HG02759 (cell line): ENCODE measurements at regions not wholly inside any gene's neighbourhood (a gene's known extent, or its start where the extent isn't known, plus 50 kb on each side); places are given as distances from the start of the nearest gene placed in this dataset.

Source experiments
- ATAC-seq: cut with Tn5 transposase; IDR thresholded peaks from one replicate; pipeline ENCODE4 v1.9.1; 2021; ENCODE audit warnings: mild to moderate bottlenecking, moderate library complexity; ENCODE audit not compliant: unreplicated experiment

DNA sequence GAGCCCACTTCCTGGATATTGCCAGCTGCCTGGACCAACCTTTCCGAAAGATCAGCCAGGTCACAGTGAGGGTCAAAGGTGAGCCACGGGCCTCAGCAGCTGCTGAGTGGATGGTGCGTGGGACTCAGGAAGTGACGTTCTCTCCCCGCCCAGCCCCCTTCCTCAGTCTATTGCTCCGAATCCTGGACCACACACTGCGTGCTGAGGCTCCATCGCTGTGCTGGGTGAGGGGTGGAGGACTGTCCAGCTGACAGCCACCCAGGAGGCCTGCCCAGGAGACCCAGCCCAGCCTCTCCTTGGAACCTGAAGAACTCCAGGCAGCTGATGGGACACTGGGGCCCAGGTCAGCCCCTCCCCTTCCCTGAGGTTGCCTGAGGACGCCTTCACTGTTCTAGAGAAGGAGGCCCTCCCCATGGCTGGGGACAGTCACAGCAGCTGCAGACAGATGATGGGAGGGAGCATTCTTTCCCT lies 94.4 kb upstream of the CD93 start:
- no peak for ATAC-seq

- ATAC-seq: no peak
Observed at GRCh38 chr20:23179766-23180403, 93.8 kb upstream of the CD93 start.

DNA sequence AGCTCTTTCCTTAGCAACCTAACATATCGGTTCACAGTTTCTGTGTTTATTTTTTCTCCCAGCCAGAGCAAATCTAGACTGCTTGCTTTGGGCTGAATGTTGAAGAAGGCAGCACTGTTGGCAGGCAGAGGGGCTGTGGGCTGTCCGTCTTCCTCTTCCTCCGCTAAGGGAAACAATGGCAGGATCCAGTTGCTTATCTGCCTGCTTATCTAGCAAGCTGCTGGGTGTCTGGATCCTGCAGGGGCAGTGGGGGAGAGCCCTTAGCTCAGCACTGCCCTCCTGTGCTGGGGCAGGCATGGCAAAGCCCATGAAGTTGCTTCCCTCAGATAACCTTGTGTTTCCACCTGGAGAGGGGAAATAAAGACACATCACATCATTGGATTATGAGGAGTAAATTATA lies 92.7 kb upstream of the CD93 start:
- ATAC-seq: no peak

- ATAC-seq: no peak
Observed at GRCh38 chr20:23174821-23175220, 88.7 kb upstream of the CD93 start.

- ATAC-seq: no peak
Observed at GRCh38 chr20:23167431-23167830, 81.3 kb upstream of the CD93 start.

DNA sequence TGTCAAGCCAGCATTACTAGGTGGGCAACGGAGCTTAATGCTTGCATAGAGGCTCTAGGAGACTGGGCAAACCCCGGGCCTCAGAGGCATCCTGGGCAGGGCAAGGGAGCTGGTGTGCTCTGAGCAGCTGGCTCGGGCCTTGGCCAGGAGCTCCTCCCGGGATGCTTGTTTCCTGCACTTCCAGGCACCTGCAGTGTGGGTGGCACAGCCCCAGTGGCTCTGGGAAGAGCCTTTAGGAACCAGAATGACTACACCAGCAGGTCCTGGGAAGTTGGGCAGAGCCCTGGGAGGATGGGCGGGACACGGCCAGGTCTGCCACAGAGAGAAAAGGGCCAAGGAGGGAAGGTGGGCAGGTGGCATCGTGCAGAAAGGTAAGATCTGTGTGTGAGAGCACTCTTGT lies 80.4 kb upstream of the CD93 start:
- ATAC-seq: no peak

- no peak for ATAC-seq
Observed at GRCh38 chr20:23165964-23166363, 79.8 kb upstream of the CD93 start.

DNA sequence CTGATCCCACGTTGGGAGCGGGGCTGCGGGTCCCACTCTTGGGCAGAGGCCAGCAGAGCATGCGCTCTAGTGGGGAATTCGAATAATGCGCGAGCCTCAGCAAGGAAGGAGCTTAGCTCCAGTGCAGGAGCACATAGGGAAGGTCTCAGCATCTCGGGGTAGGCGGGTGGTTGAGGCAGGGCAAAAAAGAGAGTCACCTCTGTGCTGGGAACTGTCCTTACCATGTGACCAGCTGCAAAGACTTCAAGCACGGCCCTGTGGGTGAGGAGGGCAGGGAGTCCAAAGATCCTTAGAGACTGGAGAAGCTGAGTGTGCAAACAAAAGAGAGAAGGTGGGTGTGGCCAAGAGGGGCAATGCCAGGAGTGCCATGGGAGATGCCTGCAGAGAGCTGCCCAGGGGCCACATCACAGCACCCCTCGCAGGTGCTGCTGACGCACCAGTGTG lies 79.2 kb upstream of the CD93 start:
- ATAC-seq: no peak

DNA sequence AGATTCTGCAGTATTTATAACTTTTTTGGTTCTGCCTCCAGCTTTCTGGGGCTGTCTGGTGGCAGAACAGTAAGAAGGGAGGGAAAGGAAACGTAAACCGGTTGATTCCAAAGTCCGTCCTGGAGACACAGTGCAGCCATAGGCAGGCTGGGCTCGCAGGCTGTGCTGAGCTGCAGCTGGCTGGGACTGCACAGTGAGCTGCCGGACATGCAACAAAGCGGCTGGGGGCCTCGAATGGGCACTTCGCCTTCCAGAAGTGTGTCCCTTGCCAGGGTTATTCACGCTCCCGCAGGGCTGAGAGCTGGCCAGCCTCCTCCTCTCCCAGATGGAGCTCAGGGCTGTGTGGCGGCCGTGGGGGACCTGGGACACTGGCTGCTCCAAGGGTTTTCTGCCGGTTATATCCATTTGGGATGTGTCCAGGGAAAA lies 78.1 kb upstream of the CD93 start:
- no peak for ATAC-seq

GRCh38 chr20:23163562-23163961 lies 77.4 kb upstream of the CD93 start:
- no peak for ATAC-seq

DNA sequence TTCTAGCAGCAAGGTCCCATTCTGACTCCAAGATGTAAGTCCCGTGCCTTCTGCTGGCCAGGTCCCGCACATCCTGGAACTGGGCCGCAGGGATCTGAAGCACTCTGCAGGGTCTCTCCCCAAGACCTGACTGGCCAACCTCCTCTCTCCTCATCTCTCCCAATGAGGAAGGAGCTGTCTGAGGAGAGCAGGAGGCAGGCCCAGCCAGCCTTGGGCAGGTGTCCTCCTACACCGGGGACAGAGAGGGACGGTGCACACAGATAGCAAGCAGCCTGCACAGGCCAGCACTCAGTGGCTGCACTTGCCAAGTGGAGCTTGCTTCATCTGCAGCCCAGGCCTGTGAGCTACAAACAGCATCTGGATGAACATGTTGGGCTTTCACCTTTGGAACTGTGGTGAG lies 76.8 kb upstream of the CD93 start:
- ATAC-seq: no peak

DNA sequence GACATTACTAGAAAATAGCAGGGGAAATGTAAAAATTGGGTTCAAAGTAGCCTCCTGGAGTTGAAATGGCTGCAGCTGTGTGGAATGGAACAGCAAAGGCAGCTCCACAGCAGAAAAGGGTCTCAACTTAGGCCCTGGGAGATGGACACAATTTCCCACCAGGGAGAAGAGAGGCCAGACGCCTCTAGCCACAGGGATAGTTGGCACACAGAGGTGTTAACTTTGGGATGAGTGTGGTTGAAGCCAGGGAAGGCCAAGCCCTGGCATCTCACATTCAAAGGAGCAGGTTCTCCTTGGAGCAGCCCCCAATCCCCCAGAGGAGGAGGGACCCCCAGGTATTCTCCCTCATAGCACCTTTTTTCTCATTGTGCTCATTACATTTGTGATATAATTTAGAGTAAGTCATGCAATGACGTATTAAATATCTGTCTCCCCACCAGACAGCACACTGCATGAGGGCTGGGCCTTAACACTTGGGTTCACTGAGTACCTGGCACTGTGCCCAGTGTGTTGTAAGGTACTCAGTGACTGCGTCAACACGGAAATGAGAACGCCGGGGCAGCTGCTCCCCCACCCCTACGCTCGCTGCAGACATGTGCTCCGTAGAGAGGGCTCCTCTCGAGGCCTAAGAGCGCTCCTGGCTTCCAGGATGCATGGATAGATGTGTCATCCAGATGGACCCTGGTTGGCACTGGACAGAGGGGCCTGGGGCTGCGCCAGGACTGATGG lies 76.0 kb upstream of the CD93 start:
- no peak for ATAC-seq

GRCh38 chr20:23161244-23161891 lies 75.2 kb upstream of the CD93 start:
- no peak for ATAC-seq

DNA sequence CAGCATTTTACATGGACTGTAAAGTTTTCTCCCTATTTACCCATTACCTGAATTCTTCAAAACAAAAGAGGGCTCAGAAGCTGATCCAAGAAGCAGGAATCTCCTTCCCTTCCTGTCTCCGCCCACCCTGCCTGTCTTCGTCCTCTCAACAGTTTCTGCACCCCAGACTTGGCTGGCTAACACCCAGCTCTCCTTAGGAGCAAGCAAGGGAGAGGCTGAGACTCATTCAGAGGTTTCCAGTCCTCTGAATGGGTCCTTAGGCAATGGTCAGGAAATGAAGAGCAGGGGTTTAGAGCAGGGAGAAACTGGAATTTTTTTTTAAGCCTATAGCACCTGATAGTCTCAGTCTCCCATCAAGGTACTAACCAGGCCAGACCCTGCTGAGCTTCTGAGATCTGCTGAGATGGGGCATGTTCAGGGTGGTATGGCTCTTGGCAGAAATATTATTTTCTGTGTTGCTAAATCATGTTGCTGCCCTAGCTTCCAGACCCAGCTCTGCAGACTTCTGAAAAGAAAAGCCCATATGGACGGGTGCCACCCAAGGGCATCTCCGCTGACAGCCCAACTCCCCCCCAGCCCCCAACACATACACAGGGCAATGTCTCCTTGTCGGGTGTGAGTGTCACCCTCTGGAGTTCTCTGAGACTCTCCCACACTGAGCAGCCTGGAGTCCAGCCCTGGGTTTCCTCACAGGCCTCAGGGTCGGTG lies 74.6 kb upstream of the CD93 start:
- no peak for ATAC-seq

- ATAC-seq: no peak
Observed at GRCh38 chr20:23159947-23160318, 73.8 kb upstream of the CD93 start.

- ATAC-seq: no peak
Observed at GRCh38 chr20:23159256-23159946, 73.3 kb upstream of the CD93 start.

DNA sequence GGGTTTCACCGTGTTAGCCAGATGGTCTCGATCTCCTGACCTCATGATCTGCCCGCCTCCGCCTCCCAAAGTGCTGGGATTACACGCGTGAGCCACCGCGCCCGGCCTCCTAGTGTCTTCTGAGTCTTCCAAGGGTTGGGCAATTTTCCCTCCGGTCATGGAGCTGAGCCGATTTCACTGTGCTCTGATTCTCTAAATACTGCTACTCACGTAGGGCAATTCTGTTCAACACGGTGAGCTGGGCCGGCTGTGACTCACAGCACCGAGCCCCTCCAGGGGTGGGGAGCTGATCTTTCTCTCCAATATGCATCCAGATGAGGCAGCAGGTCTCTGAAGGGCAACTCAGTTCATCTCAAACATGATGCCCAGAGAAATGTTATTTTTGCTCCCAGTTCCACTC lies 71.6 kb upstream of the CD93 start:
- ATAC-seq: no peak

DNA sequence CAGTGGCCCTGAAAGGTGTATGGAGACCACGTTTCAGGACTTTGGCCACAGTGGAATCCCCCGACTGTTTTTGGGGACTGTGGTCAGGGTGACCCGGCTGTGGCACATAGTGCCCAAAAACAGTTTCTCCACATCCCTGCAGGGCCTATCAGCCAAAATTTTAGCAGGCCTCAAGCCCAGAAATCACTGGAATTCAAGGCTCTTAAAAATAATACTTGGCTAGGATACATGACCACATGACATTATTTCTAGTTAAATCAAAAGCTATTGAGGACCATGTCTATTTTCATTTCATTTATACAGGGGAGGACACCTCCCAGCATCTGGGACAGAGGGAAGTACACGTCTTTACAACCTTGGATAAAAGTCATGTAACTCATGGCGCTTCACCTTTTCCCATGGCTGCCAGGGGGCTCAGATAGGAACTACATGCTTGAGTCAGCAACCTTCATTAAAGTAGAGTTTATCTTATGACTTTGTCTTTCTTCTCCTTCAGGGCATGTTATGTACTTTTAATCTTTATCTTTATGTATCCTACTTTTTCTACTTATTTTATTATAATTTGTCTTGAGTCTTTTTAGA lies 70.8 kb upstream of the CD93 start:
- ATAC-seq: no peak

DNA sequence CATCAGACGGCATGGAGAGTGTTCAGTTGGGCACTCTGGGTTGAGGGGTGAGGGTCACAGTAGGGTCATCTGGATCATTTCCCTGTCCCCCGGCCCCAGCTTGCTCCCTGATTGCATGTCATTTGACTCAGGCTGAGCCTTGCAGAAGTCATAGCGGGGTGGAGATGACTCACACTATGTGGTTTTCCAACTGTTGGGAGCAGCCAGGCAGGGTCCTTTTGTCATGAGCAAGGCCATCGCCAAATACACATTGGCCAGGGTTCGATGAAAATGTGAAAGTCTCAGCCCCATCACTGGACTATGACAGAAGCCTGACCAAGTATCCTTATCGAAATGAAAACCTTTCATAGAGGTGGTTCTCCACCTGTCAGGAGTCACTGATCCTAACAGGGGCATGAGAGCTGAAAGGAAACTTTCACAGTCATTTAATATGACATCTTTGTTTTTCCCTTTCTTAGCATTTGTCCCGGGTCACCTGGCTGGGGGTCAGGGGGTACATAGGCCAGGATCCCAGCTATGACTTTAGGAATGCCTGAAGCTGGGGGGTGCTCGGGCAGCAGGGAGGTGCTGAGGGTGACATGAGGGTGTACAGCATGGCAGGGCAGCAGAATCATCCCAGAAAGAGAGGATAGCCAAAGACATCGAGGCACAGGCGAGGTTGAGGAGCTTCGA lies 70.2 kb upstream of the CD93 start:
- ATAC-seq: no peak

DNA sequence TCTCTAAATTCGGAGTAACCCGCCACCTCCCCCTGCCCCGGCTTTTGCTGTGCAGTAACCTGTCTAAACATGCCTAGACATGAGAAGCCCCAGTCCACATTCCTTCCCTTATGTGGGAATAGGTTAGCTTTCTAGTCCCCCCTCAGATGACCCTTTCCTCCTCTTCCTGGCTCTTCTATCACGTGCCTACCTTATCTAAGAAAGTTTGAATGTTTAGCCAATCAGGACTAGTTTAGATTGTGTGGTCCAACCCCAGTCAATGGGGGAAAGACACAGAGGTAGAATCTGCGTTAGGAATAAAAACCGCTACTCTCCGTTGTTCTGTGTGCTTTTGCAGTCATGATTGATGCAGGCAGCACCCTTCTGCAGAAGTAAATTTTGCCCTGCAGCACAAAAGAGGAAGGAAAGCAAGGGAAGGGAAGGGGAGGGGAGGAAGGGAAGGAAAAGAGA lies 69.0 kb upstream of the CD93 start:
- ATAC-seq: no peak
